ENCODE measurements at regions not wholly inside any gene's neighbourhood (a gene's known extent, or its start where the extent isn't known, plus 50 kb on each side); places are given as distances from the start of the nearest gene placed in this dataset.

- H3K36me3 ChIP-seq (ENCODE audit: control insufficient read depth in 2 of 2, extremely low read depth in 1 of 2, insufficient read depth in 2 of 2, low read length in 2 of 2) = no peaks in the 10 kb centered on the region
- no peak overlapping the region for H3K4me3 ChIP-seq (replicated peaks in 1 of 3; ENCODE audit: insufficient read depth in 1 of 3, low read depth in 1 of 3, low read length in 3 of 3)
- dilution Hi-C loops (cut with MboI; ENCODE audit: extremely low pct_ligation_motif_present, low sequenced_read_pairs) = no loop called here
- BruUV-seq (replicated peaks) = no TSS peak
- H3K79me2 ChIP-seq (ENCODE audit: control insufficient read depth, insufficient read depth, low read length) = no peaks in the 10 kb centered on the region
- FAIRE-seq = no peak
- POLR2A ChIA-PET = no interaction called here
- H3K9me3 ChIP-seq (replicated peaks; ENCODE audit: control insufficient read depth, insufficient read depth, low read length) = peaks cover 4% of the 10 kb centered on the region
- no peak overlapping the region for H3K27ac ChIP-seq (ENCODE audit: insufficient read depth, low read depth, low read length)
- H3K4me2 ChIP-seq (ENCODE audit: insufficient read depth, low read length) = no peak overlapping the region
- TF ChIP-seq EZH2 (IDR thresholded peaks at IDR 0.05; ENCODE audit: borderline replicate concordance, low read depth, low read length, severe bottlenecking) (no peak), JUN (IDR thresholded peaks at IDR 0.05; ENCODE audit: borderline replicate concordance, insufficient read depth, insufficient read length, low read depth) (no peak), MAX (IDR thresholded peaks at IDR 0.05; ENCODE audit: insufficient read depth, insufficient read length) (no peak), CTCF (IDR thresholded peaks at IDR 0.05; ENCODE audit: extremely low read depth in 1 of 2, insufficient read depth in 1 of 2, low read depth in 1 of 2, low read length in 2 of 2) (no peak), MYC (IDR thresholded peaks at IDR 0.05; ENCODE audit: low read depth, low read length) (no peak), FOS (IDR thresholded peaks at IDR 0.05; ENCODE audit: borderline replicate concordance, insufficient read depth, low read length) (no peak), GATA2 (IDR thresholded peaks at IDR 0.05; ENCODE audit: insufficient read depth, insufficient read length, low read depth, low read length) (no peak), POLR2AphosphoS5 (IDR thresholded peaks at IDR 0.05; ENCODE audit: insufficient read depth, low read depth, low read length) (no peak), POLR2A (IDR thresholded peaks at IDR 0.05; ENCODE audit: low read depth, low read length) (no peak)
- no peak for DNase-seq (ENCODE audit: low read depth, low spot score)
- H2AFZ ChIP-seq (ENCODE audit: low read depth, low read length) = no peak overlapping the region
- no peaks in the 10 kb centered on the region for H3K27me3 ChIP-seq (ENCODE audit: control insufficient read depth in 2 of 2, insufficient read depth in 2 of 2, low read length in 2 of 2)
- intact Hi-C loops (cut with micrococcal nuclease) = no loop called here
- no peaks in the 10 kb centered on the region for H3K9me1 ChIP-seq (replicated peaks; ENCODE audit: control insufficient read depth, extremely low read depth, insufficient read depth, low read length)
- H4K20me1 ChIP-seq (replicated peaks; ENCODE audit: control insufficient read depth, extremely low read depth, insufficient read depth, low read length) = no peaks in the 10 kb centered on the region
- no peaks in the 10 kb centered on the region for H3K4me1 ChIP-seq (ENCODE audit: control insufficient read depth, extremely low read depth, insufficient read depth, low read length)
- CTCF ChIA-PET = no interaction called here
- H3K9ac ChIP-seq (replicated peaks; ENCODE audit: extremely low read depth, insufficient read depth, low read length) = no peak overlapping the region
Observed at GRCh38 chr3:26460985-26461384, 161.6 kb upstream of the LRRC3B start.

All from endothelial cell of umbilical vein (primary cell).